Hematopoietic multipotent progenitor cell (in vitro differentiated cells): ENCODE measurements at regions not wholly inside any gene's neighbourhood (a gene's known extent, or its start where the extent isn't known, plus 50 kb on each side); places are given as distances from the start of the nearest gene placed in this dataset.

Source experiments
- DNase-seq, 3 donors: peaks; one replicate each; pipeline ENCODE4 v3.0.0-alpha.2; 2011 to 2015; ENCODE audit warnings: low read depth in 2 of 3, low spot score in 2 of 3

- no peak for DNase-seq
These were observed 354.2 kb upstream of the TBL1XR1 start for GRCh38 chr3:177551431-177551836.

DNA sequence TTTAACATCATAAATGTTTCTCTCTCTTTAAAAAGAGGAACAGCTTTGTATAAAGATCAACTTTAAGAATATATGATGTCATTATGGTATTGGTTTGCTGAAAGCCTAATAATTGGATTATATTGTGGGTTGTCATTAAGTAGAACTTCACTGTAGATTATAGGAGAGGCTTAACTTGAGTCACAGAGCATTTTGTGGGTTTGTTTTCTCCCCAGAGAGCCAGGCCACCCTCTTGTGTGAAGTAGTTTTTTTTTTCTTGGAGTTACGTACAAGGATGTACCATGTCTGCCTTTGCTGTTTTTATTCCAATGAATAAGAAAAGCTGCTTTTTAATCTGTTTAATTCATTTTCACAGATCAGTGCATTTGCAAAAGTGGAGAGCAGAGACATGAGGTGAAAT, 354.8 kb upstream of the TBL1XR1 start:
- no peak for DNase-seq

GRCh38 chr3:177553012-177553411, 355.7 kb upstream of the TBL1XR1 start:
- no peak for DNase-seq

DNA sequence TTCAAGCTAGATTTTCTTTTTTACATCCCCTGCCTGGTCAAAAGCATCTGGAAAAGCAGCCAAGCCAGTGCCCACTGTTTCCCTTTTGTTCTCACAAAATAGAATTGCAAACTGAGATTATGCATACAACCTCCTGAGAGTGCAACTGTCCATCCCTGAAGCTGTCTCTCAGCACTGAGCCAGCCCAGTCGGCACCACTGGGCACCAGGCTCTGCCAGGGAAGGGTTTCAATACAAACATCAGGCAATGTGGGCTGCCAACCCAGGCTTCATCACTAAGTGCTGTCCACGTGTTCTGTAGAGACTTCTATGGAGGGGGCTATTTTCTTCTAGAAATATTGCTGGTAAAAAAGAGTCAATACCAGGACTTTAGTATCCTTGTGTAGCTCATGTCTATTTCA, 356.3 kb upstream of the TBL1XR1 start:
- no peak for DNase-seq

DNA sequence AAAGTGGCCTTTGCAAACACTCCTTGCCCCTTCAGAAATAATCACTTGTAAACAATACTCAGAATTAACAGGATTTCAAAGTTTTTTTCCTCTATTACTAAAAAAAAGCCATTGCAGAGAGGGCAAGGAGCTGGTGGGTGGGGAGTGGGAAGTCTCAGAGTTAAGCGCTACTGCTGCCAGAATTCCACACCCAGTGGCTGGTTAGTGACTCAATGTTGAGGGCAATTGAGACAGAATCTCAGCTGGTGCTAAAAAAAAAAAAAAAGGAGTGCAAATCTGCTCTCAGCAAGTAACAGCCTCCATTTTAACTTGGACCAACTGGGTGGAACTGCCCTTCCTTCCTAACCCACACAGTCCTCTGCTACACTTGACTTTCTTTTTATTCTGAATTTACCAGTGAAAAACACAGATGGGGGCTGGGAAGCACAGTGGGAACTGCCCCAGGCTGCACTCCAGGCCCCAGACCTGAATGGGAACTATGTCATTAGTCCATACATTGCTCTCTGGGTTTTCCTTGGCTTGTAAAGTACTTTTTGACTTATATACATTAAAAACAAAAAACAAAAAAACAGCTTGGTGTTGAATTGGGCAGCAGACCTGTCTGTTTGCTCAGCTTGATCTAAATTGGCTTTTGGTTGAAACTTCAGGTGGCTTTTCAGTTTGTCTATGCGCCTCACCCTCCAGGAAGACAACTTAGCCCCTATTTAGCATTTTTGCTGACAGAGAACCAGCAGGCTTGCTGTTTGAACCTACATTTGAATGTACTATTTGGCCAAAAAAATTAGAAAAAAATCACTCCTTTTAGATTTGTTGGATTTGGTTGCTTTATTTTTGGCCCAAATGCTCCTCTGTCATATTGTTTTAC, 357.8 kb upstream of the TBL1XR1 start:
- no peak for DNase-seq

DNA sequence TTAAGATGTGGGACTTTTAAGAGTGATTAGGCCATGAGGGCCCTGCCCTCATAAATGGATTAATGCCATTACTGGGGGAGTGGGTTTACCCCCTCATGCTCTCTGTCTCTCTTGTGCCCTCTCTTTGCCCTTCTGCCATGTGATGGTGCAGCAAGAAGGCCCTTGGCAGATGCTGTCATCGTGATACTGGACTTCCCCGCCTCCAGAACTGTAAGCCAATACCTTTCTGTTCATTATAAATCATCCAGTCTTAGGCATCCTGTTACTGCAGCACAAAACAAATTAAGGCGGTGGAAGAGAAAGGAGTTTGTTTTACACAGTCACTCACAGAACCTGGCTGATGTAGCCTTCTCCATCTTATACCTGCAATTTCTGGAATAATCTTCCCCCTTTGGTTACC, 360.3 kb upstream of the TBL1XR1 start:
- DNase-seq, result no peak

DNA sequence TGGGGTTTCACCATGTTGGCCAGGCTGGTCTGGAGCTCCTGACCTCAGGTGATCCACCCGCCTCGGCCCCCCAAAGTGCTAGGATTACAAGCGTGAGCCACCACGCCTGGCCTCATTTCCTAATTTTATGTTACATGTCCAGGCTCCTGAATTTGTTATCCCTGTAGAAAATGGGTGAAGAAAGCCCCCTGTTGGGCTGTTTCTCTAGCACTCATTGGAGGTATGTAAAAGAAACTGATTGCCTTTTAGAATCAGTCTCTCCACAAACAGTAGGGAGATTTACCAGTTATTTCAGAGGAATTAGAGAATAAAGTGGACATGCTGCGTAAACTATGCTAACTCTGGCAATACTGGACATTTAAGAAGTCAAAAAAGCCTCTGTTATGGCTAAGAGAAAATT, 364.1 kb upstream of the TBL1XR1 start:
- DNase-seq, result no peak

DNA sequence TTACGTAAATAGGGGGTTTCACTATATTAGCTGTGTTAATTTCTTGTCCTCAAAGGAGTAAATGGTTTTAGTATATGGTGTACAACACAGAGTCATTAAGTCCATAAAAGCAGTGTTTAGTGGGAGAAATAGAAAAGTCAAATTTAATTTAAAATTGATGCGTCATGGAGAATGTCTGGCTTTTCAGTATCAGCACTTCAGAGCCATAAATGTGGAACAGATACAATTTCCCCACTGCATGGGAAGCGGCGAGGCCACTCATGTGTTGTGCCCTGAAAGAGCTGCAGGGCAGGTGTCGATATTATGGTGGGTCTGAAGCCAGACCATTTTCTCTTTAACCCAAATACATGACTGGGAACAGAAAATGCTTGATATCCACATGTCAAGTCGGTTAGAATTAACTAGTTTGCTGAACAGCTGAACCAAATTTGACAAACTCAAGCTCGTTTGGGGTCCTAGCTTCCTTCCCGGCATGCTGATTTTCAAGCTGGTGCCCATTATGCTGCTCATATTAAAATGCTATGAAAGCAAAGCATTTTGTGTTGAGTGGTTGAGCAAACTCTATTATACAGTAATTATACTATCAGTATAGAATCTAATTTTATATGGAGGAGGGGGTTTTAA, 364.6 kb upstream of the TBL1XR1 start:
- DNase-seq, result no peak

DNA sequence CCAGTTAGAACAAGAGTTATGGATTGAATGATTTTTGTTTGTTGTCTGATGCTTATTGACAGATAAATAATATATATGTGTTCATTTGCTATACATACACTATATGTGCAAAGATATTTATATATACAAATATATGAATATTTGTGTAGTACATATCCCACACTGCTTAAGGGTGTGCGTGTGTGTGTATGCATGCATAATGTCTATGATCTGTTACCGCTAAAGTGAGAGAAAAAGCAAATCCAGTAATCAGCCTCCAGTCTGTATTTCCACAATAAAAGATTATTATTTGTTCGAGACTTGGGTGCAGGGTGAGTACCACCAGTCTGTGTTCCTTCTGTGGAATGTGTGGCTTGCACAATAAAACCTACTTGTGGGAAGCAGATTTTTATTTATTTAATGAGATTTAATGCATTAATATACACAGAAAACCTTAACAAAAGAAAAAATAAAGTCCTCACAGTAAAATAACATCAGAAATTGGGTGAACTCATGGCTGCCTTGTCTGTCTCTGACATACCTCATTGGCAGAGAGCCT, 366.0 kb upstream of the TBL1XR1 start:
- DNase-seq, result no peak

GRCh38 chr3:177563792-177564191, 366.5 kb upstream of the TBL1XR1 start:
- no peak for DNase-seq

- DNase-seq, result no peak
These were observed 368.7 kb upstream of the TBL1XR1 start for GRCh38 chr3:177565981-177566380.

DNA sequence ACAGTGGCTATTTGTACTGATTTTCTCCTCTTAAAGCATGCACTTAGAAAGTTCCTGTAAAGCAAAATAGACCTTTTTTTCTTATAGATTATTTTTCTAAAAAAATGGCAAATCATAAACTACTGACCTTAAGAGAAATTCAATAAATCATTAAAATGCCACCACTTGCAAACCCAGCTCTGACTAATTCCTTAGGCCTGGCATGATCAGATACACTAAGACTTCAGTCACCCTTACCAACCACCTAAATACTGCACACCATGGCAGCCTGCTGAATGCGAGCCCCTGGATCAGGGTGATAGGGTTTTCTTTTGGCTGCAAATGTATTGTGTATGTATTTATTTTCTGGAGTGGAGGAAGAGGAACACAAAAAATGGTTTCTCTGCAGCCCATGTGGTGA, 370.6 kb upstream of the TBL1XR1 start:
- no peak for DNase-seq

DNA sequence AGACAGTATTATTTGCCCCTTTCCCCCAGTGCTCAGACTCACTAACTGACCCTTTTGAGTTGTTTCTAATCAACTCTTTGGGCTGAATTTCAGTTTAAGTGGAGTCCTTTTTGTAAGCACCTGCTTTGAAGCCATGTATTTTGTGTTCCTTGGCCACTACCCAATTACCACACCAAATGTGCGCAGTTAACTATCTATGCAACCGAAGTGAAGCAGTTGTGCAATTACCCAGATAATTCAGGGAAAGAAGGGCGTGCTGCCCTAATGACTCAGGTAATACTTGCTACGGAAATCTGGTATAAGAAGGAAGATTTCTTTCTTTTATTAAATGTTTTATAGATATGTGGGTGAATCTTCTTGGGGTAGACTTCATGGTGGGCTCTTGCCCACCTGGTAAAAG, 371.9 kb upstream of the TBL1XR1 start:
- no peak for DNase-seq

GRCh38 chr3:177569875-177570657, 372.8 kb upstream of the TBL1XR1 start:
- no peak for DNase-seq

DNA sequence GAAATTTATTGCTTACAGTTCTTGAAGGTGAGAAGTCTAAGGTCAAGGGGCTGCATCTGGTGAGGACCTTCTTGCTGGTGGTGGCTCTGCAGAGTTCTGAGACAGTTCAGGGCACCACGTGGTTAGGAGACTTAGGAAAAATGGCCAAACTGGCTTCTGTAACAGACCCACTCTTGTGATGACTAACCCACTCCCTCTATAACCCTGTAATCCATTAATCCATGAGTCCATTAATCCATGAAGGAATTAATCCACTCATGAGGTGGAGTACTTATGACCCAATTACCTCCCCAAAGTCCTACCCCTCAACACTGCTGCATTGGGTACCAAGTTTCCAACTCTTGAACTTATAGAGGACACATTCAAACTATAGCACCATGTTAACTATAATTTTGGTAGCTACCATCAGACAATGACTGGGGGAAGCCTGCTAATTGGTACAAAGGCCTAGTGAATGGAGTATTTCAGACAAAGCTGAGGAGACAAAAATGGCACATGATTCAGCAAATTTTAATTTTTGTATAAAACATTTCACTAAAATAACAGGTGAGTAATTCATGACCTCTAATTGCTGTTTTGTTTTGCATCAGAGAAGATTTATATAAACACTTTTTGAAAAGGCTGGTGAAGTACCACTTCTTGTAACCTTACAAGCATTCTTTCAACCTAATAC, 374.1 kb upstream of the TBL1XR1 start:
- DNase-seq, result no peak

DNA sequence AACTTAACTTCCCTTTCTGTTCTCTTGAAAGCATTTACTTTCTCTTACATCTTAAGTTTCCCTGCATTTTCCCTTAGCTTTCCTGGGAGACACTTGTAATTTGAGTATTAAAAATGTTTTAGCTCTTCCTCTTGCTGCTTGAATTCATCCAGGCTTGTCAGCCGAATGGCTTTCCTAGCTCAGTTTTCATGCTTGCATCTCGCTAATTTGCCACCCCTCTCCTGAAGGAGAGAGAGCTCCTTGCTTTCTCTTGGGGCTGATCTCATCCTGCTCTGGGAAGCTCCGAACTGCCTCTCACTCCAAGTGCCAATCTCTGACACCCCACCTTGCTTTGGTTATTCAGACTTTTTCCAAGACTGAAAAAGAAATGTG, 374.6 kb upstream of the TBL1XR1 start:
- DNase-seq, result no peak

GRCh38 chr3:177574222-177574856, 377.1 kb upstream of the TBL1XR1 start:
- no peak for DNase-seq

GRCh38 chr3:177576746-177577145, 379.5 kb upstream of the TBL1XR1 start:
- no peak for DNase-seq

DNA sequence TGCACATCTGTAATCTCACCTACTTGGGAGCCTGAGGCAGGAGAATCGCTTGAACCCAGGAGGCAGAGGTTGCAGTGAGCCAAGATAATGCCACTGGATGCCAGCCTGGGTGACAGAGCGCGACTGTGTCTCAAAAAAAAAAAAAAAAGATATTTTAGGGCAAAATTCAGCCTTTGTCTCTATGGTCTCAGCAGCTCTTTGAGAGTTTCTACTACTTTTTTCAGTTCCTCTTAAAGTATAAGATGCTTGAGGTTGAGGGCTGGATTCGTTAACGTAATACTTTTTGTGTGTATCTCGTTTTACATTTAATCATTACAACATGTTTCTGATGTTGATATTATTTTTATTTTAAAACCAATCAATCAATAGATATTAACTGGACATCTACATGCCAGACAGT, 381.2 kb upstream of the TBL1XR1 start:
- DNase-seq, result no peak

DNA sequence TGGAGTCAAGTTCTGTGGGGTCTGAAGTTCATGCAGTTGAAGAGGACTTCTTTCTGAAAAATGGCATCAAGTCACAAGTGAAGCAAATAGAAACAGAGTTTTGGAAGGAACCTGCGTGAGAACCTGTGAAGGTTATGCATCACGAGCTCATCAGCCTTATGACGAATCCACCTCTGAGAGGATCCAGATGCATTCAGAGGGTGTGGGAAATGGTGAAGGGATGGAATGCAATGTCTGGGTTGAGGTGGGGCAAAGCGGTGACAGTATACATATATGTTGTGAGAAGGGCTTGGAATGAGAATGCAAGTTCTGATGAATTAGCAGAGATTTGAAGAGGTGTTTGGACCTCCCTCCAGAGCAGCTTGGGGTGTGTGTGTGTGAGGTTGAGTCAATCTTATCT, 382.1 kb upstream of the TBL1XR1 start:
- DNase-seq, result no peak
